ENCODE measurements at regions not wholly inside any gene's neighbourhood (a gene's known extent, or its start where the extent isn't known, plus 50 kb on each side); places are given as distances from the start of the nearest gene placed in this dataset.
"Not testable (repeated sequence)": the region's sequence is repeated elsewhere in the genome, so short reads cannot be mapped to it uniquely, and the experiment has no call there.

DNA sequence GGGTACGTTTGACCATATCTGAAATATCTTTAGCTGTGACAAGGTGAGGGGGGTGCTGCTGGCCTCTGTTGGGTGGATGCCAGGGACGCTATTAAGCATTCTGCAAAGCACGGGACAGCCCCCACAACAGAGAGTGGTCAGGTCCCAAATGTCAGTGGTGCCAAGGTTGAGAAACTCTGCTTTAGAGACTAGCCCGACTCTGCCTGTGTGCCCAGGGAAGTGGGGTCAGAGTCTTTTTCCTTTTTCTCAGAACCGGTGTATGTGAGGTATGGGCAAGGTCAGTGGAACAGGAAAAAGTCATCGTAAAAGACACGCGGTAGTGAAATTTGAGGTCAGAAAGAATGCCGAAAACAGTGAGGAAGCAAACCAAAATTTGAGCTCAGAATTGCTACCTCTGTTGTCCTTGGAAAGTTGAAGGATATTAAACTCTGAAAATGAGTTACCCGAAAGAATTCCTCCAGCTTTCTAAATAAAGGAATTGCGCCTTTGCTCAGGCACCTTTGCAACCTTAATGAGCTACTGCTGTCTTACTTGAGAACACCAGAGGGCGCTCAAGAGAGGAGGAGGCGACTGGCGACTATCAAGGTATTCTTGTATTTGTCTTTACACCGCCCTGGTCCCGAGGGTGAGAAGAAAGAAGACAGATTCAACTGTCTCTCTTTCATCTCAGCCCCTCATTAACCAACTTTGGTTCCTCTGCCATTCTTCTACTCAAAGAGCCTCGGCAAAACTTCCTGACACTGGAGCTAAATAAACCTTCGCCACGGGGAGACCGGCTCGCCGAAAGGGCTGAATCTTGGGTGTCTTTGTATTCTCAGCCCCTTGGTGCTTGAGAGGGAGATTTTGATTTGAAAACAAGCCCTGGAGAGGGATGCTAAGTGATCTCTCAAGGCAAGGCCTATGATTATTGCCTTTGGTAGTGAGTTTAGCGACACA, 85.4 kb upstream of the OLIG2 start:
- no peak for DNase-seq (ENCODE audit: low read depth)

GRCh38 chr21:32941263-32941662, 84.5 kb upstream of the OLIG2 start:
- DNase-seq (ENCODE audit: low read depth) = no peak

DNA sequence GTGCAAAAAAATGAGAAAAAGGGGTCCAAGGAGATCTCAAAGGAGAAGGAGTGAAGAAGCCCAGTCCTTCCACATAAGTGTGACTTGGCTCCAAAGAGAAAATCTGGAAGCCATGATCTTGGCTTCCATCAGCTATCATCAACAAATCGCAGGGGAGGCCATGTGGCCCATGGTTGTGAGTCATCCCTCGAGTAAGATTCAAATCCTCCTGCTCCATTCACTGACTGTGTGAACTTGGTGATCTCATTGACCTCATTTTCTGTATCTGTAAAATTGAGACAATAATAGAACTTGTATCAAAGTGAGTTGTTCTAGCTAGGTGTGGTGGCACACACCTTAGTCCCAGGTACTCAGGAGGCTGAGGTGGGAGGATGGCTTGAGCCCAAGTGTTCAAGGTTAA, 79.1 kb upstream of the OLIG2 start:
- no peak for DNase-seq (ENCODE audit: low read depth)

- DNase-seq (ENCODE audit: low read depth) = no peak
These were observed 78.0 kb upstream of the OLIG2 start for GRCh38 chr21:32947736-32948135.

DNA sequence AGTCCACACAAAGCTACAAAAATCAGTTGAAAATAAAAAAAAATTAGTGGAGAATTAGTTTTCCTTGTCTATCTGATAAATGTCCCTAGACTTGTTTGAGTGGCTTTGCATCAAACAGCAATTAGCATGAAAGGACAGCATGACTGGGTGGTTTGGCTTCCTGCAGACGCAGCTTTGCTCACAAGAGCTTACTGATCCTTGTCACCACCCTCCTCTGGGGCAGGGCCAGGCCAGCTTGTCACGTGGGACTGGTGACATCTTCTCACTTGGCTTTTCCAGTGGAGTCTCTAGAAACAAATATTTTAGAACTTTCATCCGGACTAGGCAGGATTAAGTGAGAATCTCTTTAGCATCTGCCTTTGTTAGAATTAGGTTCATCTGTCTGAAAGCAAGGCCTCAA, 76.0 kb upstream of the OLIG2 start:
- no peak for DNase-seq (ENCODE audit: low read depth)

GRCh38 chr21:32951041-32951440, 74.7 kb upstream of the OLIG2 start:
- no peak for DNase-seq (ENCODE audit: low read depth)

GRCh38 chr21:32954353-32954752, 71.4 kb upstream of the OLIG2 start:
- DNase-seq (ENCODE audit: low read depth) = no peak

GRCh38 chr21:32955311-32956060, 70.2 kb upstream of the OLIG2 start:
- DNase-seq (ENCODE audit: low read depth) = no peak

- DNase-seq (ENCODE audit: low read depth) = no peak
These were observed 69.6 kb upstream of the OLIG2 start for GRCh38 chr21:32956061-32956656.

GRCh38 chr21:32957545-32957944, 68.2 kb upstream of the OLIG2 start:
- no peak for DNase-seq (ENCODE audit: low read depth)

GRCh38 chr21:32958288-32959002, 67.3 kb upstream of the OLIG2 start:
- no peak for DNase-seq (ENCODE audit: low read depth)

- DNase-seq (ENCODE audit: low read depth) = no peak
These were observed 63.5 kb upstream of the OLIG2 start for GRCh38 chr21:32962268-32962667.

DNA sequence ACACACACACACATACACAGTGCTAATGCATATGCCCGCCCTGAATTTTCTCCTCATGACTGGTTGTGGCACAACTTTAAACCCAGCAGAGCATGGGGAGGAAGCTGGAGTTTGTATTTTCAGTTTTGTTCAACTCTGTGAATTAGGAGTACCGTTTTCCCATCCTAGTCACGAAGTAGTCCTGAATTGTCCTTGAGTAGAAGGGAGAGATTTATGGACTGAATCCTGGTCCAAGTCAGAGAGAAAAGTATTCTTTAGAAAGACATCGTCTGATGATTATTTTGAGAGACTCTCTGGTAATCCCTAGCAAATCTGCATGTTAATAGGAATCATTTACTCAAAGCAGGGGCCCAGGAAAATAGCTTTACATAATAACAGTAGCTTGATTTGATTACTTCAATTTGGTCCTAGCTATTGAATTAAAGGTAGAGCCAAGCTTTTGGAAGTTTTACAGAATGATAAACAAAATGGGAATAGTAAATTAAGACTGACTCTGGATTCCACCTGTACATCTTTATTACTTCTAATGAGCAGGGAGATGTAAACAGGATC, 60.5 kb upstream of the OLIG2 start:
- no peak for DNase-seq (ENCODE audit: low read depth)

GRCh38 chr21:32966120-32966519, 59.6 kb upstream of the OLIG2 start:
- no peak for DNase-seq (ENCODE audit: low read depth)

- DNase-seq (ENCODE audit: low read depth) = not testable (repeated sequence)
These were observed 57.6 kb upstream of the OLIG2 start for GRCh38 chr21:32968103-32968502.

GRCh38 chr21:32974653-32975052, 51.1 kb upstream of the OLIG2 start:
- no peak for DNase-seq (ENCODE audit: low read depth)

GRCh38 chr21:32975811-32976431, 49.8 kb upstream of the OLIG2 start:
- no peak for DNase-seq (ENCODE audit: low read depth)
